UCSD-AML1 (cell line): ENCODE measurements at regions not wholly inside any gene's neighbourhood (a gene's known extent, or its start where the extent isn't known, plus 50 kb on each side); places are given as distances from the start of the nearest gene placed in this dataset.
"Not testable (repeated sequence)": the region's sequence is repeated elsewhere in the genome, so short reads cannot be mapped to it uniquely, and the experiment has no call there.

Experiments used
- DNase-seq: peaks from one replicate; lab custom pipeline; 2025; ENCODE audit not compliant: unreplicated experiment; lab: John Stamatoyannopoulos, UW

- DNase-seq: no peak
Measured at GRCh38 chr10:93220296-93221170, 146.8 kb downstream of the CYP26A1 start.

GRCh38 chr10:93221171-93221496, 147.4 kb downstream of the CYP26A1 start:
- no peak for DNase-seq

- no peak for DNase-seq
Measured at GRCh38 chr10:93221521-93221920, 147.8 kb downstream of the CYP26A1 start.

- DNase-seq: no peak
Measured at GRCh38 chr10:93222211-93222754, 148.6 kb downstream of the CYP26A1 start.

- DNase-seq: no peak
Measured at GRCh38 chr10:93222876-93223275, 149.2 kb downstream of the CYP26A1 start.

- no peak for DNase-seq
Measured at GRCh38 chr10:93223336-93223735, 149.6 kb downstream of the CYP26A1 start.

GRCh38 chr10:93224005-93224779, 150.5 kb downstream of the CYP26A1 start:
- DNase-seq: no peak

GRCh38 chr10:93225938-93226337, 152.2 kb downstream of the CYP26A1 start:
- no peak for DNase-seq

GRCh38 chr10:93226619-93227018, 152.9 kb downstream of the CYP26A1 start:
- DNase-seq: no peak

GRCh38 chr10:93230596-93230995, 156.9 kb downstream of the CYP26A1 start:
- DNase-seq: not testable (repeated sequence)

GRCh38 chr10:93232159-93232558, 158.5 kb downstream of the CYP26A1 start:
- DNase-seq: not testable (repeated sequence)

- not testable (repeated sequence) for DNase-seq
Measured at GRCh38 chr10:93234940-93235339, 161.2 kb downstream of the CYP26A1 start.

GRCh38 chr10:93235686-93236085, 162.0 kb downstream of the CYP26A1 start:
- DNase-seq: no peak

GRCh38 chr10:93236393-93237040, 162.8 kb downstream of the CYP26A1 start:
- no peak for DNase-seq

GRCh38 chr10:93245147-93245546, 171.5 kb downstream of the CYP26A1 start:
- DNase-seq: no peak

- DNase-seq: no peak
Measured at GRCh38 chr10:93245779-93246178, 172.1 kb downstream of the CYP26A1 start.

GRCh38 chr10:93248583-93249227, 175.0 kb downstream of the CYP26A1 start:
- no peak for DNase-seq

- no peak for DNase-seq
Measured at GRCh38 chr10:93250010-93250409, 176.3 kb downstream of the CYP26A1 start.

GRCh38 chr10:93254180-93254853, 180.6 kb downstream of the CYP26A1 start:
- no peak for DNase-seq

GRCh38 chr10:93255546-93255945, 181.9 kb downstream of the CYP26A1 start:
- DNase-seq: no peak
